HUES48 (cell line): ENCODE measurements at regions not wholly inside any gene's neighbourhood (a gene's known extent, or its start where the extent isn't known, plus 50 kb on each side); places are given as distances from the start of the nearest gene placed in this dataset.
A peak's percentile ranks its signal among the peaks of the same experiment; 100 is the strongest.

Experiments
- H3K27ac ChIP-seq: one replicate; pipeline ENCODE4 v1.7.0; 2013; ENCODE audit warnings: low read depth, low read length, inconsistent platforms
- H3K27me3 ChIP-seq: 2 replicates; pipeline ENCODE4 v1.6.1; 2013; ENCODE audit warnings: mild to moderate bottlenecking, low read length; ENCODE audit not compliant: control insufficient read depth, insufficient read depth
- H3K36me3 ChIP-seq: 2 replicates; pipeline ENCODE4 v1.6.1; 2013; ENCODE audit warnings: low read length; ENCODE audit not compliant: control insufficient read depth, insufficient read depth
- H3K4me1 ChIP-seq: 2 replicates; pipeline ENCODE4 v1.6.1; 2013; ENCODE audit warnings: mild to moderate bottlenecking, low read length; ENCODE audit not compliant: control insufficient read depth, insufficient read depth
- H3K4me3 ChIP-seq: 2 replicates; pipeline ENCODE4 v1.5.1; 2013; ENCODE audit warnings: mild to moderate bottlenecking, low read depth, low read length
- H3K9ac ChIP-seq: 2 replicates; pipeline ENCODE4 v1.6.1; 2013; ENCODE audit warnings: mild to moderate bottlenecking, low read depth, low read length, moderate library complexity
- H3K9me3 ChIP-seq: 2 replicates; pipeline ENCODE4 v1.6.1; 2013; ENCODE audit warnings: low read length; ENCODE audit not compliant: control insufficient read depth, insufficient read depth

DNA sequence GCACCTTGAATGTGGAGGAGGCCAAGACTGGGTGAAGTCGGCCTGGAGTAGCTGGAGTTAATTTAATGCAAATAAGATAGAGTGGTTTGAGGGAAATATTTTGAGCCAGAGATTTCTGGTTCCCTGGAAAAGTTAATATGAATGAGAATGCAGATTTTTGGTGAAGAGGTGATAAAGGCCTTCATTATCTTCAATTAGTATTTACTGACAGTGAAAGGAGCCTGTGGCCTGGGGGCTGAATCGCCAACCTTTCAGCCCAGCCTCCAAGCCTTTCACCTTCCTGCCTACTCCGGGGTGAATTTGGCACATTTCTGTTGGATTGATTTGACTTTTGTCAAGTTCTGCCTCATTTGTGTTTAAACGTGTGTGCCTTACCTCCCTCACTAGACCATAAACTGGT lies 147.8 kb downstream of the SOX2 start:
- no peaks in the 10 kb centered on the region for H3K36me3 ChIP-seq
- H3K4me3 ChIP-seq = peak overlapping the region; percentile 28
- peak overlapping the region; percentile 41; the same call in 1 of the 2 replicates for H3K9ac ChIP-seq
- H3K27ac ChIP-seq = peak overlapping the region; percentile 92
- H3K27me3 ChIP-seq = no peaks in the 10 kb centered on the region
- H3K9me3 ChIP-seq = no peaks in the 10 kb centered on the region
- peaks cover 43% of the 10 kb centered on the region for H3K4me1 ChIP-seq

- Histone ChIP-seq H3K36me3 (no peaks in the 10 kb centered on the region), H3K27ac (peak overlapping the region; percentile 92), H3K9ac (no peak overlapping the region), H3K4me3 (peak overlapping the region; percentile 28), H3K9me3 (no peaks in the 10 kb centered on the region), H3K27me3 (no peaks in the 10 kb centered on the region), H3K4me1 (peaks cover 43% of the 10 kb centered on the region)
Measured at GRCh38 chr3:181860235-181860634, 148.5 kb downstream of the SOX2 start.

DNA sequence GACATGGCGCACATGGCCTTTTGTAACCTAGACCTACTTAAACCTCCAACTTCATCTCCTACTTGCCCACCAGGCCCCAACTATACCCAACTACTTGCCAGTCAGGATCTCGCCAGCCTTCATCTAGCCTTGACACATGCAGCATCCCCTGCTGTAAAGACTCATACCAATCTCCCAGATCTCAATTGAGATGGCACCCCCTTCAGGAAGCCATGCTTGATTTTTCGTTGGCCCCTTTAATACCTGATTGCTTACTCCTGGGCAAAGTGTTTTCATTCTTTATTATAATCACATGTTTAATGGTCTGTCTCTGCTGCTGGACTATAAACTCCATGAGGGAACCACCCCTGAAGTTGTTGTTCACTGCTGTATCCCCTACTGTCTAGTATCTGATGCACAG lies 150.8 kb downstream of the SOX2 start:
- H3K4me3 ChIP-seq = no peak overlapping the region
- H3K36me3 ChIP-seq = no peaks in the 10 kb centered on the region
- peaks cover 39% of the 10 kb centered on the region for H3K4me1 ChIP-seq
- H3K9me3 ChIP-seq = no peaks in the 10 kb centered on the region
- no peaks in the 10 kb centered on the region for H3K27me3 ChIP-seq
- no peak overlapping the region for H3K9ac ChIP-seq
- H3K27ac ChIP-seq = no peak overlapping the region

DNA sequence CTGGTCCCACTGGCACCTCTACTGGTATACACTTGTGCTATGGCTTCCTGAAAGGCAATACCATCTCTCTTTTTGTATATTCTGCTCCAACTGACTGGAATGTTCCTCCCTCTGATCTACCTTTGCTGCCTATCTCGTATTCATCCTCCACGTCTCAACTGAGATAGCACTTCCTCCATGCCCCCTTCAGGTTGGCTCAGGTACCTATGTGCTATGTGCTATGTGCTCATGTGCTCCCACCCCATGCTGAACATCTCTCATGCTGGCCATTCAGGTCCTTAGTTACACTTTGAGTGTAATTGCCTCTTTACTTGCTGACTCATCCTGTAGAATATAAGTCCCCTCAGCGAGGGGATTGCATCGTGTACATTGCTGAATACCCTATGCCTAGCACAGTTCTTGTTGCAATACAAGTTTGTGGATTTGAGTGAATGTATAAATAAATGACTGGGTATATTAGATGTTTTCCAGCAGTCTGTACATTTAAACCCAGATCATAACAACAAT lies 156.9 kb downstream of the SOX2 start:
- Histone ChIP-seq H3K27ac (no peak overlapping the region), H3K9ac (no peak overlapping the region), H3K9me3 (no peaks in the 10 kb centered on the region)

DNA sequence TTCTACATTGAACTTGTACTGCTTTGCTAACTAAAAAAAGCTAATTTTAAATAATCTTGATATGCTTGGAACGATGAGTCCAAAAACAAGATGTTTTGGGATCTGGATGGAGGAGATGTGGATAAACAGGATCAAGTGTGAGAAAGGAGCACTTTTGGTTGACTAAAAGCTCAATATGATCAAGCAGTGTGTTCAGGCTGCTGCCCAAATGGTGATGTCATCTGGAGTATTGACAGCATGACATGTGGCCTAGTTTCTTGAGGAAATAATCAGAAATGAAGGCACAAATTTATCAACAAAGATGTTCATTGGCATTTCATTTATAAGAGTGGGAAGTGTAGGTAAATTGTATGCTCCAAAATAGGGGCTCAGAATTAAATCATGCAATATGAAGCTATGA lies 161.2 kb downstream of the SOX2 start:
- Histone ChIP-seq H3K4me3 (no peak overlapping the region), H3K4me1 (no peaks in the 10 kb centered on the region; the same call in 1 of the 2 replicates), H3K27me3 (no peaks in the 10 kb centered on the region)

More for the DNA sequence above, 156.9 kb downstream of the SOX2 start:
- H3K4me3 ChIP-seq = no peak overlapping the region
- no peaks in the 10 kb centered on the region; the same call in 1 of the 2 replicates for H3K4me1 ChIP-seq
- H3K27me3 ChIP-seq = no peaks in the 10 kb centered on the region
- no peaks in the 10 kb centered on the region for H3K36me3 ChIP-seq

DNA sequence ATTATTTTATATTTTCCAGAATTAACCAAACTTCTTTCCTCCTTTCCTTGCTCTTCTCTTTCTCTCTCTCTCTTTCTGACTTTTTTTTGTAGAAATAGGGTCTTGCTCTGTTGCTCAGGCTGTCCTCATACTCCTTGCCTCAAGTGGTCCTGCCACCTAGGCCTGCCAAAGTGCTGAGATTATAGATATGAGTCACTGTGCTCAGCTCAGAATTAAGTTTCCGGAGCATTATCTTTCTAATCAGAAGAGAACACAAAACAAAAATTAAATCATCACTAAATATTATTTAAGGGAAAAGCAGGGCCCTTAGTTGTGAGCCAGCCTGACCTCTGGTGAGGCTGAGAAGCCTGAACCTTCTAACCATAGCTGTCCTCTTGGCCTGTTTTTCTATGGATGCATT lies 168.2 kb downstream of the SOX2 start:
- Histone ChIP-seq H3K4me3 (no peak overlapping the region), H3K27ac (no peak overlapping the region), H3K9ac (no peak overlapping the region)

More for the DNA sequence above, 161.2 kb downstream of the SOX2 start:
- Histone ChIP-seq H3K27ac (no peak overlapping the region), H3K9ac (no peak overlapping the region), H3K9me3 (no peaks in the 10 kb centered on the region), H3K36me3 (no peaks in the 10 kb centered on the region)

DNA sequence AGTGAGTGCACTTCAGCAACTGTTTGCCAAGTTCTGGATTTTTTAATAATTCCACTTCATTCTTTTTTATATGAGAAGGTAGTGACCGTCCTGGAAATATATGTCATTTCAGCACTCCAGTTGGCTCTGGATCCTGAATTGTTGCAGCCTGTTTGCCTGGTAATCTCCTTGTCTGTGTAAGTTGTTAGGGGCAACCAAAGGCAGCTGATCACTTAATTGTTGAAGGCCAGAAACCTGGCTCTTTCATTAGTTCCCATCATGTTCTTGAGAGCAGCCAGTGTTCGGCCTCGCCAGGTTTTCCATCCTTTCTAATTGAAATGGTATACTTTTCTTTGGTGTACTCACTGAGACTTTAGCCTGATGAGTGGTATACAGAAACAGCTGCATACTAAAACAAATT lies 168.6 kb downstream of the SOX2 start:
- Histone ChIP-seq H3K4me1 (no peaks in the 10 kb centered on the region), H3K27me3 (no peaks in the 10 kb centered on the region), H3K9me3 (no peaks in the 10 kb centered on the region), H3K4me3 (no peak overlapping the region), H3K27ac (no peak overlapping the region), H3K36me3 (no peaks in the 10 kb centered on the region), H3K9ac (no peak overlapping the region)

More for the DNA sequence above, 168.2 kb downstream of the SOX2 start:
- H3K27me3 ChIP-seq = no peaks in the 10 kb centered on the region
- H3K9me3 ChIP-seq = no peaks in the 10 kb centered on the region
- H3K36me3 ChIP-seq = no peaks in the 10 kb centered on the region
- no peaks in the 10 kb centered on the region for H3K4me1 ChIP-seq

- Histone ChIP-seq H3K27me3 (no peaks in the 10 kb centered on the region), H3K9me3 (no peaks in the 10 kb centered on the region), H3K4me1 (peaks cover 3% of the 10 kb centered on the region; the same call in 1 of the 2 replicates), H3K36me3 (no peaks in the 10 kb centered on the region), H3K4me3 (no peak overlapping the region), H3K27ac (no peak overlapping the region), H3K9ac (no peak overlapping the region)
Measured at GRCh38 chr3:181881749-181882148, 170.0 kb downstream of the SOX2 start.

GRCh38 chr3:181885868-181886630 lies 174.3 kb downstream of the SOX2 start:
- Histone ChIP-seq H3K27ac (no peak overlapping the region), H3K4me1 (peaks cover 19% of the 10 kb centered on the region), H3K4me3 (no peak overlapping the region), H3K9me3 (no peaks in the 10 kb centered on the region), H3K27me3 (no peaks in the 10 kb centered on the region), H3K36me3 (no peaks in the 10 kb centered on the region), H3K9ac (no peak overlapping the region)

GRCh38 chr3:181886676-181887075 lies 175.0 kb downstream of the SOX2 start:
- Histone ChIP-seq H3K4me1 (peaks cover 19% of the 10 kb centered on the region), H3K9me3 (no peaks in the 10 kb centered on the region), H3K27me3 (no peaks in the 10 kb centered on the region), H3K9ac (no peak overlapping the region), H3K36me3 (no peaks in the 10 kb centered on the region), H3K27ac (no peak overlapping the region), H3K4me3 (no peak overlapping the region)

DNA sequence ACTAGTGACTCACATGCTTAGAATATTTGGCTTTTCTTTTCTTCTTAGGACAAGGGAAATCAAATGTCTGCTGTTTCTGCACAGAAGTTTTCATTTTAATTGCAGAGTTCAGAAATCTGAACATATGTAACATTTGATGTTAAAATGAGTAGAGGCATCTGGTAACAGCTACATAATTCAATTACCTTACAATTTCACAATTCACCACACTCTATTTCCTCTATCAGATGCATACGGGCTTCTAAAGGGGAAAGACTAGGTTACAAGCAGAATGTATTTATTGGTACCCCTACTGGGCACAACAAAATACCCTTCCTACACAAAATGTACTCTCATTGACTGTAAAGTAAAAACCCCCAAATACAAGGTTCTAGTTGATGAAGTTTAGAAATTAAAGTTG lies 176.0 kb downstream of the SOX2 start:
- Histone ChIP-seq H3K4me3 (no peak overlapping the region), H3K4me1 (peaks cover 19% of the 10 kb centered on the region), H3K9ac (no peak overlapping the region), H3K9me3 (no peaks in the 10 kb centered on the region), H3K27me3 (no peaks in the 10 kb centered on the region), H3K27ac (no peak overlapping the region), H3K36me3 (no peaks in the 10 kb centered on the region)
